ENCODE measurements at regions not wholly inside any gene's neighbourhood (a gene's known extent, or its start where the extent isn't known, plus 50 kb on each side); places are given as distances from the start of the nearest gene placed in this dataset.
"Not testable (repeated sequence)": the region's sequence is repeated elsewhere in the genome, so short reads cannot be mapped to it uniquely, and the experiment has no call there.

DNA sequence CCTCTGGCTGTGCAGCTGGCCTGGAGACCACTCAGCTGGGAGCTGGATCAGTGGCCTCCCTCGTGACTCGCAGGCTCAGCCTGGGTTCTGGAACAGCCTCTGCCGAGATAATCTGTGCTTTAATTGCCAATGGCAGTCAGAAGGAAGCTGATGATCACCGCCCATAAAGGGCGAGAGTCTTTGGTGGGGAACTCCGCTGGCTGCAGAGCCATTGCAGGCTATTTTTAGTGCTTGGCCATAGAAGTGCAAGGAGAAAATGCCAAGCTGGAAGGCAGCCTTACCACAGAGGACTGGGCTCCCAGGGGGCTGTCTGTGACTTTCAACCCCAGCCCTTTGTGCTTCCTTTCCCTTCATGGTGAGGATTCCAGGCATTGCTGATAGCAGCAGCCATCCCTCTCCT is 62.2 kb upstream of the TENM4 start:
- no peak for DNase-seq (ENCODE audit: low read depth)

DNA sequence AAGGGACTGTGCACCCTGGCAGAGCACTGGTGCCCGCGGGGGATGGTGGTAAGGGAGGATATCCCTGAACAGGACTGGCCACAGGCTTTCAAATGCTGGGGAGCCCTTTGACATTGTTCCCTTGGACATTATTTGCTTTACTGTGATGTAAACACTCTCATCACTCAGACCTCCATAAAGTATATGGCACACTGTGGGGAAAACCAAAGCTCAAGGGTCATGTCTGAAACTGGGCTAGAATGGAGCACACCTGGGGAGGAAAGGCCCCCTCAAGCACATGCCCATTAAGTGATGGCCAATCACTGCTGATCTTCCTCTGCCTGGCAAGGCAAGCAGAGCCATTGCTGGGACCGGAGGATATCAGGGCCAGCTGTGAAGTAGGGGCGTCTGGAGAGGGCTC is 60.9 kb upstream of the TENM4 start:
- no peak for DNase-seq (ENCODE audit: low read depth)

- DNase-seq (ENCODE audit: low read depth): not testable (repeated sequence)
Measured at GRCh38 chr11:79499929-79500328, 59.1 kb upstream of the TENM4 start.

DNA sequence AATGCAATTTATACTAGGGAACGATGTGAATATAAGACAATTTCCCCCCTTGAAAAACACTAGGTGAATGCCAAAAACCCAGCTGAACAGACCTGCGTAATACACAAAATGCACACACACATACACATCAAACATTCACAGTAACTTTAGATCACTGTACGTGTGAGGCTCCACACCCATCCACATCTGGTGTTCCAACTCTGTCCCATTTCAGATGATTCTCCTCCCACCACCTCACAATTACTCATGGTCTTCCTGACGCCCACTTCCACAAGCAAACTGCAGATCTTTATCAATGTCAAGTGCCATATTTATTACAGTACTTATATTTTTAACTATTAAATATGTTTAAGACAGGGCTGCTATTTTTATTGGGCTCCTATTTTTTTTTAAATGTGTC is 57.8 kb upstream of the TENM4 start:
- no peak for DNase-seq (ENCODE audit: low read depth)

- DNase-seq (ENCODE audit: low read depth): peak; percentile 60
Measured at GRCh38 chr11:79493555-79494171, 52.8 kb upstream of the TENM4 start.

DNA sequence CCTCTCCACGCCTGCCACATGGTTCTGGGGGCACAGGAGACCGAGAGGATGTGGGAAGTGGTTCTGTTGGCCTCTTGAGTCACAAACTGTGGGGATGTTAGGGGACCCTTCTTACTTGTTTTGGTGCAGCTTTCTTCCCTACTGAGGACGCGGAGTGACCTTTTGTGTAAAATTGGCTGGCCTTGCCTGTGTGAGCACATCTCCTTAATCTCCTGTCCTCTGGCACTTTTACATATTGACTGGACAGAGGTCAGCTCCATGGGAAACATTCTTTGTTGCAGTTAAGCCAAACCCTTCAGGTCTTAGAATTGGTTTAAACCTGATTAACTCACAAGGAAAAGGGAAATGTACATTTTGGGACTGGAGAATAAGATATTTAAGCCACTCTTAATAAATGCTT is 51.2 kb upstream of the TENM4 start:
- DNase-seq (ENCODE audit: low read depth): no peak

All from amniotic epithelial cell (primary cell).